ENCODE measurements at regions not wholly inside any gene's neighbourhood (a gene's known extent, or its start where the extent isn't known, plus 50 kb on each side); places are given as distances from the start of the nearest gene placed in this dataset.

DNA sequence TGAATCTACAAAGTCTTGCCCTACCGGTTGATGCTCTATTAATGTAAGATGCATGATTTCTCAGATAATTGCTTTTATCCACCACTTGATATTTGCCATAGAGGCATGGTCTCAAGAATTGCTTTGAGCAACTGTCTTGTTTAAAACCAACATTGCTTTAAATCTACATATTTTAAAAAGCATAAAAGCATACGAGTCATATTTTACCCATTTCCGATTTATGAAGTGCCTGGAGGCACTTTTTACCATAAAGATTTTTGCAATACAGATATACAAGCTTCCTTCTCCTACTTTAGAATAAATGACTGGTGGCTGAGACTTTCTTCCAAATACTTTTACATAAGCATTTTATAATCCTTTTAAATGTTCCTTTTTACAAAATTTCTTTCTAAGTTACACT is 517.6 kb downstream of the TXNL1 start (continued):
- TF ChIP-seq SIN3A (conservative IDR thresholded peaks at IDR 0.05 in 1 of 2, IDR thresholded peaks at IDR 0.05 in 1 of 2; ENCODE audit: low read depth in 1 of 2, low read length in 2 of 2) = no peak
- no peak for TF ChIP-seq ZNF274 (IDR thresholded peaks at IDR 0.05; ENCODE audit: borderline replicate concordance, extremely low read depth, low read length)
- no peak for TF ChIP-seq GTF2F1 (IDR thresholded peaks at IDR 0.05; ENCODE audit: borderline replicate concordance, low read depth, low read length)
- no peak for TF ChIP-seq KDM5A (IDR thresholded peaks at IDR 0.05; ENCODE audit: low read length)
- TF ChIP-seq PHF8 (conservative IDR thresholded peaks at IDR 0.05; ENCODE audit: low read depth, low read length) = no peak
- no peak for TF ChIP-seq HDAC6 (IDR thresholded peaks at IDR 0.05; ENCODE audit: low read depth, low read length)

Measured in H1 (cell line).